ENCODE measurements at regions not wholly inside any gene's neighbourhood (a gene's known extent, or its start where the extent isn't known, plus 50 kb on each side); places are given as distances from the start of the nearest gene placed in this dataset.

DNA sequence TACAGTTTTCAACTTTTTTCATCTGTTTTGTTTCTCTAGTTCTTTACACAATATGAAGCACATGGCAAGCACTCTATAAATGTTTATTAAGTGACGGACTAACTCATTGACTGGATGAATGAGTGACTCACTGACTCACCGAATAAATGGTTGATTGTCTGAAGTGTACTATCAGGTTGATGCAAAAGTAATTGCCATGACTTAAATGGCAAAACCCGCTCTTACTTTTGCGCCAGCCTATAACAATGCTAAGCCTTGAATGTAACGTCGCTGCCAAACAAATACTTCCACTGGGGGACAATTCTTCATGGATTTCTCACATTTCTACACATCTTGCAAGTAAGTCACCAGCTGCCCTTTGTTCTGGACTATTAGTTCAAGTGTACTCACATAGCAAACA is 109.0 kb upstream of the KCTD3 start:
- FAIRE-seq (no peak), DNase-seq (ENCODE audit: low spot score) (no peak)

DNA sequence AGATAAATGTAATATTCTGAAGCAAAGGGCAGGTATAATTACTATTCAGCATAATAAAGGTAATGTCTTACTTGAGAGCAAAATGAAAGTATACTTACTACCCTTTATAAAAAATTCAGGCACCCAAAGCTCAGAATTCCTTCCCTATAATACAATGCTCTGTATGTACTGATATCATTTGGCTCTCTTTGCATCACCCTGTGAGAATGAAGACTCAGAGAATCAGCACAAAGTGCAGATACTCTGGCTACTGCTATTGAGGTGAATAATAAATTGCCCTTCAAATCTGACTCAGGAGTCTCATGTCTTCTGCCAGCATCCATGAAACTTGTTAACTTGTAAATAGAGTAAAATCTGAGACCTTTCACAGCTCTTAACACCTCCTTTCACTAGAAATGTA is 108.5 kb upstream of the KCTD3 start:
- FAIRE-seq = no peak
- no peak for DNase-seq (ENCODE audit: low spot score)

DNA sequence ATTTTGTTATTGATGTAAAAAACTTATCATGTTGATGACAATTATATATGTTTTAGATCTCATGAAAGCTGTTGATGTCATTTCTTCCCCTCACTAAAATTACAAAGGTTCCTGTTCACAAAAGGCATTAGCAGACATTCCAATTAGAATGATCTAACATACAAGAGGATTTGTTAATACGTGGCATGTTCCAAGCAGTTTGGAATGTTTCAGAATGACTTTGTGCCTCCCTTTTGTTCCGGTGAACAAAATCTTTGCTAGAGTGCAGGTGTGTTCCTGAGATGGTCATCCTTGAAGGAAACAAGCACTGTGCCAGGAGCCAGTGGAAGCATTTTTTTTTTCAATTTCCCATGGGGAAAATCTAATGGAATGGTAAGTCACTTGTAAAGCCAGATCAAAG is 108.0 kb upstream of the KCTD3 start:
- DNase-seq (ENCODE audit: low spot score) (no peak), FAIRE-seq (no peak)

DNA sequence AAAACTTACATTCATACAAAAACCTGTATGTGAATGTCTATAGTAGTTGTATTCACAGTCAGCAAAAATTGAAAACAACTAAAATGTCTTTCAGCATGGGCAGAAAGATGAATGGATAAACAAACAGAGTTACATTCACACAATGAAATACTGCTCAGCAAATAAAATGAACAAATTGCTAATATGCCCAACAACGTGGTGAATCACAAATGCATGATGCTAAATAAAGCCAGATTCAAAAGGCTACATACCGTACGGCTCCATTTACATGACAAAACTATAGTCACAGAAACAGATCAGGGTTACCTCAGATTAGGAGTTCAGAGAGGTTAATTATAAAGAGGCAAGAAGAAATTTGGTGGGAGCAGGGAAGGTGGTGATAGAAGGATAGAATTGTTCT is 100.7 kb upstream of the KCTD3 start:
- no peak for FAIRE-seq
- no peak for DNase-seq (ENCODE audit: low spot score)

DNA sequence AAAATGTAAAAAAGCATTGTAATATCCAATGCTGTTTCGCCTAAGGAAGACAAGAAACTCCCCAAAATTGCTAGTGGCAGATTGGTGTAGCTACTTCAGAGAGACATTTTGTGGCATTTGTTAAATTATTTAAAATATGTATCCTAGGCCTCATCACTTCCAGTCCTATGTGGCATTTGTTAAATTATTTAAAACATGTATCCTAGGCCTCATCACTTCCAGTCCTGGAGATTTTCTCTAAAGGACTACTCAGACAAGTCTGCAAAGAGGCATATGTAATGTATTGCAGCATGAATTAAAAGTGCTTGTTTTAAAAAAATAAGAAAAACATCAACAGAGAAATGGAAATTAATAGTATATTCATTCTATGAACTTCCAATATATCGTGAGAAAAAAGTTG is 95.6 kb upstream of the KCTD3 start:
- DNase-seq (ENCODE audit: low spot score) (no peak), FAIRE-seq (no peak)

DNA sequence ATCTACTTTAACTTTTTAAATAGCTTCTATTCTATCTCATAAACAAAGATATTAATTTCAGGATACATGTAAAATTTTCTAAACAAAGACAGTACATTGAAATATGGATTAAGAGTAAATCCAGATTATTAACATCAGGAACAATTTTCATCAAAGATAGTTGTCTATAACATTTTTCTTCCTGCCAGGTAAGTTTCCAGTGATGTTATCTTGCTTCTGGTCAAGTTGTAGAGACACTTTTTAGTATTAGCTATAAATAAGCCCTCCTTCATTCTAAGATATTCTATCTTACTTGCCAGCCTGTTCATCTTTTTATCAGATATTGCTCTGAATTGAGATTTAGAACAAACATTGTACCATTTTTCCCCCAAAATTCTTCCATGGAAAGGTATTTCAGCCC is 94.4 kb upstream of the KCTD3 start:
- FAIRE-seq (no peak), DNase-seq (ENCODE audit: low spot score) (no peak)

DNA sequence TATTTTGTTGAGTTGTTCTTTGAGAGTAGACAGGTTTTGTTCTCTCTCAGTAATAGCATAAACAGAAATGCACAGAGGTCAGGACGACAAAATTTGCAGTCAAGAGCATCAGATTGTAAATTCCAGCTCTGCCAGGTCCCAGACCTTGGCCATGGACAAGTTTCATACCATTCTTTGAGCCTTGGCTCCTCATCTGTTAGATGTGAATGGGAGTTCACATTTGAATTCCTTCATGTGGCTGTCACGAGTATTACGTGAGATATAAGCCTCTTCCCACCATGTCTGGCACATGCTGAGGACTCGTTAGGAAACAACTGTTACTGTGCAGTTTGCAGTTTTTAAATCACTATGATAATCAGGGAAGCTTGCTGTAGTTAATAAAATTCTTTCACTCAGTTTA is 93.2 kb upstream of the KCTD3 start:
- FAIRE-seq = no peak
- no peak for DNase-seq (ENCODE audit: low spot score)

DNA sequence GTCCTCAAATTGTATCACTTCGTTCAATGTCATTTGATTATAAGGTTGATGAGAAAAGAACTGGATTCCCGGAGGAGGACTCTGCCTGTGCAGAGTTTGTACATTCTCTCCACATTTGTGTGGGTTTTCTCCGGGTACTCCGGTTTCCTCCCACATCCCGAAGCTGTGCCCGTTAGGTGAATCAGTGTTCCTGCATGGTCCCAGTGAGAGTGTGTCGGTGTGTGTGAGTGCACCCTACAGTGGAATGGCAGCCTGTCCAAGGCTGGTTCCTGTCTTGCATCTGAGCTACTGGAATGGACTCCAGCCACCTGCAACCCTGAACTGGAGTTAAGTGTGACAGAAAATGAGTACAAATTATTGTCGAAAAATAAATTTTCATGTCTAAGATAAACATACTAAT is 92.2 kb upstream of the KCTD3 start:
- peak; percentile 44 for FAIRE-seq

DNA sequence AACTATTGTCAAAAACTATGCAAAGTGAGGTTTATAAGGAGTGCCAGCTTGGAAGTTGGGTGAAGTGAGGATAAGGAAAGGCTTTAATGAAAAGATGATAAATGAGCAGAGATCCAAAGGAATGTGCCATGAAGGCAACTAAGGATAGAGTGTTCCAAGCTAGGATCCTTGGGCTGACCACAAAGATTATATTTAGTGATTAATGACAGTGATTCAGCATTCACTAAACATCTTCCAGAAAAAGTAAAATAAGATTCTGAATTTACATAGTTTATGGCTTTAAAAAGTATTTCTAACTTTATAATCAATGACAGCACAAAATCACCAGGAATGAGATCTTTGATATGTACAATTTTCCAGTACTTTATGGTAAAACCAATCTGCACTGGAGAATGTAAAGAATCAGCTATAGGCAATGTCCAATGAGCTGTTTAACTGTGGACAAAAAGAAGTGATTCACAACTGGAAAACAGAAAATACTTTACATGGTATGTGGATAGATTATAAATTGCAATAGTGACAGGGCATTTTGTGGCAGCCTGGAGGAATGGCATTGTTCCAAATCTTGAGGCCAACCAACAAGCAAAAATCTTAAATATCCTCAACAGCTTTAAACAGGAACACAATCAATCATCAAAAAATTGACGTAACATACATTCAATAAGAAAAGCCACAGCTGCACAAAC is 91.2 kb upstream of the KCTD3 start:
- DNase-seq (ENCODE audit: low spot score) (peak; percentile 49), FAIRE-seq (no peak)

More for the DNA sequence above, 92.2 kb upstream of the KCTD3 start:
- DNase-seq (ENCODE audit: low spot score) = no peak

DNA sequence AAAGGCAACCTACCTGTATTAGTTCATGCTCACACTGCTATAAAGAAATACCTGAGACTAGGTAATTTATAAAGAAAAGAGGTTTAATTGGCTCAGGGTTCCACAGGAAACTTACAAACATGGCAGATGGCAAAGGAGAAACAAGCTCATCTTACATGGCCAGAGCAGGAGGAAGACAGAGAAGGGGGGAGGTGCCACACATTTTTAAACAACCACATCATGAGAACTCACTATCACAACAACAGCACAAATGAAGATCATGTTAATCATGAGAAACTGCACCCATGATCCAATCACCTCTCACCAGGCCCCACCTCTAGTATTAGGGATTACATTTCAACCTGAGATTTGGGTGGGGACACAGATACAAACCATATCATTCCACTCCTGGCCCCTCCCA is 90.6 kb upstream of the KCTD3 start:
- no peak for DNase-seq (ENCODE audit: low spot score)
- peak; percentile 58 for FAIRE-seq

DNA sequence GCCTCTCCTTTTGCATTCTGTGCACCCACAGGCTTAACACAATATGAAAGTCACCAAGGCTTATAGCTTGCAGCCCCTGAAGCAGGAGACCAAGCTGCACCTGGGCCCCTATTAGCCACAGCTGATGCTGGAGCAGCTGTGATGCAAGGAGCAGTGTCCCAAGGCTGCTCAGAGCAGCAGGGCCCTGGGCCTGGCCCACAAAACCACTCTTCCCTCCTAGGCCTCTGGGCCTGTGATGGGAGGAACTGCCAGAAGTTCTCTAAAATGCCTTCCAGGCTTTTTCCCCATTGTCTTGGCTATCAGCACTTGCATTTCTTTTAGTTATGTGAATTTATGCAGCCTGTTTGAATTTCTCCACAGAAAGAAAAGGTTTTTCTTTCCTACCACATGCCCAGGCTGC is 89.5 kb upstream of the KCTD3 start:
- FAIRE-seq (no peak), DNase-seq (ENCODE audit: low spot score) (no peak)

DNA sequence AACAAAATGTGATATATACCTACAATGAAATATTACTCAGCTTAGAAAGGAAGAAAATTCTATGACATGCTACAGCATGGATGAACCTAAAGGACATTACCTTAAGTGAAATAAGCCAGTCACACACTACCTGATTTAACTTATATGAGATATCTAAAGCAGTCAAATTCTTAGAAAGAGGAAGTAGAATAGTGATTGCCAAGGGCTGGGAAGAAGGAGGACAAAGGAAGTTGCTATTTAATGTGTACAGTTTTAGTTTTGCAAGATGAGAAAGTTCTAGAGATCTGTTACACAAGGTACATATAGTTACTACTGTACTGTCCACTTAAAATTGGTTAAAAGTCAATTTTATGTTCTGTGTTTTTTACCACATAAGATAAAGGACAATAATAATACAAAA is 87.5 kb upstream of the KCTD3 start:
- peak; percentile 9 for FAIRE-seq
- DNase-seq (ENCODE audit: low spot score) = no peak

DNA sequence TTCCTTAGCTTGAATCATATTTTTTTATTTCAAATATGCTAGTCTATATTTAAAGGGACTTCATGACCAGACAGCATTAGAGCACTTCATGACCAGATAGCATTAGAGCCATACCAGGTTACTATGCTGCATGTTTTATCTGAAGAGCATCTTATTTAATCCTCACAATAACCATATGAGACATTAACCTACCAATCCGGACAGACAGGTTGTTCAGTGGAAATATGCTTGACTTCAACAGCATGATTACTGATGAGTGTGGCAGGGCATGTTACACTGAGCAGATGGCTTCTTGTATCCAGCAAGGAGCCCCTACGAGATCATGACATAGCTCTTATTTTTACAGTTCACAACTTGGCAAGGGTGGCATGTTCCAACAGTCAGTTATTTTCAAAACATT is 85.0 kb upstream of the KCTD3 start:
- peak; percentile 40 for FAIRE-seq
- no peak for DNase-seq (ENCODE audit: low spot score)

DNA sequence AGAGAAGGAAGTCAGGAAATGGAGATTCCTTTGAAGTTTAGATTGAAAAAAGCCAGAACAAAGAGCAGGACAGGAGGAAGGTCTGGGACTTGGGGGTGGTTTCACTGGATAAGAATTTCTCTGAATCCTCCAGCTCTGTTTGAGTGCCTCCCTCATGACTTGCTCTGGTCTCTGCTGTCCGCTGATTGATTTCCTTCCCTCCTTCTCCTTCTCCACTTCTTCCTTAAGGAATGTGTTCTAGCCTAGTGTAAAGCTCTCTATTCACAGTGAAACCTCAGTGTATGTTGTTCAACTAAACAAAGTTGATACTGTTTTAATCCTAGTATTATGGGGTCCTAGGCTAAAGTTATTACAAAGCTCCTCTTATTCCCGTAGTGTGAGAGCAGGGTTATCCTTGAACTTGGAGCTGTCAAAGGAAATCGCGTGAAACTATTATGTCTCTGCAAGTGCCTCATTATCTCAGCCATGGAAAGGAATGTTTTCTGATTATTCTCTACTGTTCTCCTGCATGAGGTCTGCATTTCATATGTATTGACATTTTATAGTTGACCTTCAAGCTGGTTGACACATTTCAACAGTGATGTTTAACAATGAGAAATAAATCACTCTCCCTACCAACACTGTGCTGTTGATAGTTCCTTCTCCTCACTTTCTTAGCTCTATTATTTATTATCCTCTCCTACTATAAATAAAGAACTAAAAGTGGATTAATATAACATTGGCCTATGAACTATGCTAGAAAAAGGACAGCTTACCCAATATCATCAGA is 82.7 kb upstream of the KCTD3 start:
- DNase-seq (ENCODE audit: low spot score) (no peak), FAIRE-seq (no peak)

DNA sequence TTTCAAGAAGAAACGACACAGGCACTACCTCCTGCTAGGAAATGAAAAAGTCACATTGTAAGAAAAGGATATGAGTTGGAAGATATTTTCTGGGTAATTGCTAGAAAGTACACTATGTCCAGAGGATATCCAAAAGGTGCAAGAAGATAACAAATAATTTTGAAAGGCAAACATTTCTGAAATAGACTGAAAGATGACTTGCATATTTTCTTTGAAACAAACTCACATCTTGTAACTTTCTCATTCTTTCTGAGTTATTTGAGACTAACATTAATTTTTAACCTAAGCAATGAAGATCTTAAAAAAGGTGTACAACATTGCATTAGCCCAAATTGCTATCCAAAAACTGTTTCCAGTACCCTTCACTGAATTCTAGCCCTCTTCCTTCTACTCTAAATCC is 79.6 kb upstream of the KCTD3 start:
- FAIRE-seq = no peak

DNA sequence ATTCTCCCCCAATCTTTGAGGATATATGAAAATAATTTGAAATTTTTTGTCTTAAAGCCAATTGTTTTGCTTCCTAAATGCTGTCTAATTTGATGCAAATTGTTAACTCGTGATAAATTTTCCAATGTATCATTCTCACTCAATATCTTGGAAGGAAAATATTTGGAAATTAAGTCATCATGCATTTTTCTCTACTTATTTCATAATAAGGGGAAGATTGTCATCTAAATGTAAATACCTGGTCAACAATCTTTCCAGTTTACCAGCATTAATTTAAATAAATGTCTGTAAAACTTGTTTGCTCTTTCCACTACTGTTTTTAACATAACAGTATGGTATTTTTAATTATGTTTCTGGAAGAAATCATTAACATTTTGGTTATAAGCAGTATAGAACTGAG is 78.3 kb upstream of the KCTD3 start:
- DNase-seq (ENCODE audit: low spot score) (no peak), FAIRE-seq (no peak)

More for the DNA sequence above, 79.6 kb upstream of the KCTD3 start:
- no peak for DNase-seq (ENCODE audit: low spot score)

DNA sequence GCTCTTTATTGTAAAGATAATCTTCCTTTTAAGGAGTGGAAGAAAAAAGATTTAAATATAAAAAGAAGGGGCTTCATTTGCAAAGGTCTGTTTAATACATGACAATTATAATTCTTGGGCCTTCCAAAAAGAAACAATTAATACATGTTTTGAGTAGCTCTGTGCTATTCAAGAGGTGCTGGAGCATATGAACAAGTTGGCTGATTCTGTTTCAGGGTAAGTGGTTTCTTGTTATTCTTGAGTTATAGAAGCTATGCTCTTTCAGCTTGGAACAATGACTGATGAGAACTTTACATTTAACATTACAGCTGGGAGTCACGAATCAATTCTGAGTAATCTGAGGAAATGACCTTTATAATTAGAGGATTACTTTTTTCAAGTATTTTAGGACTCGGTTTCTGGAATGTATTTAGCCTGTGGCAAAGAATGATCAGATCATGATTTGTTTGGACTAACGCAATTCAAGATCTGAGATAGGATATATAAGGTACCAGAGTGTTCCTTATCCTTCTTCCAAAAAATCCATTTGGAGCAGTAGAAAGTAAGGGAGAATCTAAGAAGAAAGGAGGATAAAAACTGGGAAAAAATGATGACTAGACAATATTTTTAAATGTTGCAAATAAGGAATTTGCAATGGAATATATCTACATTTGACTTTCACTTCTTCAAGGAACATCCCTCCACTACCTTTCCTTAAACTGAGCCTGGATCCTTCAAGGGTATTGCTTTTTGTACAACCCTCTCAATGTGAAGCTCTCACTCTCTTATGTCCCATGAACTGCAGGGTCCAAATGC is 77.1 kb upstream of the KCTD3 start:
- no peak for FAIRE-seq

DNA sequence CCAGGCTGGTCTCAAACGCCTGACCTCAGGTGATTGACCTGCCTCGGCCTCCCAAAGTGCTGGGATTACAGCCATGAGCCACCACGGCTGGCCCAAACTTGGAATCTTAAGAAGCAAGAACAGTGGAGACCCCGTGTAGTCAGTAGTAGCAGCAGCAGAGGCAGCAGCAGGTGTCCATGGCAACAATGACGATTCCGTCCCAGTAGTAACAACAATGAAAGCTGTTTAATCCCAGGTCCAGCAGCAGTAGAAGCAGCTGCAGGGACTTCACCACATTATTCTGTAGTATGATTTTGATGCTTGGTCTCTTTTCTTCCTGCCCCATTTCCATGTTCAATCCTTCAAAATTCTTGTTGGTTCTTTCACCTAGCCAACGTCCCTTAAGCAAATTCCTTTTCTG is 69.6 kb upstream of the KCTD3 start:
- FAIRE-seq (no peak), DNase-seq (ENCODE audit: low spot score) (no peak)

More for the DNA sequence above, 77.1 kb upstream of the KCTD3 start:
- no peak for DNase-seq (ENCODE audit: low spot score)

DNA sequence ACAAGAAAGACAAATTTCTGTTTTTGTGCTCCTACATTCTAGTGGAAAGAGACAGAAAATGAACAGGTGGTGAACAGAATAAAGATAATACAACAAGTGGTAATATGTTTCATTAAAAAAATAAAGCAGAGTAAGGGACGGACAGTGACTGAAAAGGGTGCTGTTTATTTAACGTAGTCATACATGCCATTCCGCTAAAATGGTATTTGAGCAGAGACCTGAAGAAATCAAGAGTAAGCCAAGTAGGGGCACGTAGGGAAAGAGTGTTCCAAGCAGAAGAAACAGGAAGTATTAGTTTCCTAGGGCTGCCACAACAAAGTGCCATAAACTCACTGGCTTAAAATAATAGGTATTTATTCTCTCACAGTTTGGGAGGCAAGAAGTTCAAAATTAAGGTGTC is 65.6 kb upstream of the KCTD3 start:
- DNase-seq (ENCODE audit: low spot score) (no peak), FAIRE-seq (no peak)

DNA sequence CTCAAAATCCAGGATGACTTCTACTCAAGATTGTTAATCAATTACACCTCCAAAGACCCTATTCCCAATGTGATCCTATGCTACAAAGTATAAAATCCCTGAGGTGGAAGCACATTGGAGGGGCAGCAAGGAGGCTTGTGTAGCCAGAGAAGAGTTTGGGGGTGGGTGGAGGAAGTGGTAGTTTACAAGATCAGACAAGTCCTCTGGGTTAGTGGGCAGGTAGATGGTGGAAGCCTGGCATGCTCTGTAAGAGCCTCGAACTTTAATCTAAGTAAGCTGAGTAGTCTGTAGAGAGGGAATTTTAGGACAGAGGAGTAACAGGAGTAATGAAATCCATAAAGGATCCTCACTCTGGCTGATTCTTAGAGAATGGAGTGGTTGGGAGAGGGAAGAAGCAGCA is 65.0 kb upstream of the KCTD3 start:
- FAIRE-seq (no peak), DNase-seq (ENCODE audit: low spot score) (no peak)

DNA sequence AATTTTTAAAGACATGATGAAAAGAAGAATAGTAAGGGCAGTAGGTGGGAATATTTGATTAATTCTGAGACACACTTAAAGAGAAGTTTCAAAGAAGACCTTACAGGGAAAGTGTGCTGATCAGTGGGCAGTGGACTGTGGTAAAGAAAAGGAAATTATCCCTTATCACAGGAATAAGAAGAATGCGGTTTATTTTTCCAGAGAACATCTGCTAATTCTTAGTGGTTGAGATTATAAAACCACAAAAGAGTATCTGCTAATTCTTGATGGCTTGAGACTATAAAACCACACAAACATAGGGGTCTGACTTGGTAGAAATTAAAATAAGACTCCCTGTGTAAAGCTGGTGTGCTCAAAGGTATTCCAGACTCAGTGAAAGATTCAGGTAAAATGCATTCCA is 60.0 kb upstream of the KCTD3 start:
- FAIRE-seq = no peak

DNA sequence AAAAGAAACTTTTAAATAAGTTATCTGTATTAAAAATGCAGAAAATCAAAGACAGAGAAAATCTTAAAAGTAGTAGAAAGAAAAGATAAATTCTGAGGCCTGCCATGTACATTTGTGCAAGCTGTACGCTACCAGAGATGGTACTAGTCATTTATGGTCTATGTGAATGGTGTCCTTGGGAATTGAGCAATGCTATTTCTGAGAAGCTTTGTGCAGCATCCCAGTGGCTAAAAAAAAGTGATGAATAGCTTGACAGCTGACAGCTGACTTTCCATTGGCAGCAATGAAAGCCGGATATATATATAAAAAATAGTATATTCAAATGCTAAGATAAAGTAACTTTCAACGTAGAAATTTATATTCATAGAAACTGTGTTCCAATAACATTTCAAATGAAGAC is 58.8 kb upstream of the KCTD3 start:
- DNase-seq (ENCODE audit: low spot score) (no peak), FAIRE-seq (no peak)

More for the DNA sequence above, 60.0 kb upstream of the KCTD3 start:
- no peak for DNase-seq (ENCODE audit: low spot score)
